Lung (tissue), 11 donors: ENCODE measurements at regions not wholly inside any gene's neighbourhood (a gene's known extent, or its start where the extent isn't known, plus 50 kb on each side); places are given as distances from the start of the nearest gene placed in this dataset.

Experiments
- ATAC-seq: fragments of 200-7000 bp; cut with Tn5 transposase; one replicate; pipeline ENCODE4 v1.9.1; 2020; ENCODE audit warnings: moderate number of reproducible peaks; ENCODE audit not compliant: insufficient read depth, low FRiP score
- DNase-seq, 3 donors: peaks; one replicate each; pipeline ENCODE4 v3.0.0-alpha.2; 2013 to 2017
- H3K27ac ChIP-seq, 2 donors: one replicate each; pipeline ENCODE4 v1.5.1; 2013; ENCODE audit warnings: mild to moderate bottlenecking in 2 of 2, moderate library complexity in 2 of 2, control low read depth in 1 of 2, inconsistent platforms in 1 of 2, low read depth in 1 of 2, low read length in 1 of 2
- H3K27me3 ChIP-seq, 3 donors: one replicate each; pipeline ENCODE4 v1.5.1; 2013; ENCODE audit warnings: low read length in 2 of 3; ENCODE audit not compliant: control insufficient read depth in 3 of 3, insufficient read depth in 3 of 3
- H3K36me3 ChIP-seq, 4 donors: one replicate each; pipeline ENCODE4 v1.5.1; 2013; ENCODE audit warnings: low read length in 4 of 4, mild to moderate bottlenecking in 1 of 4, moderate library complexity in 1 of 4; ENCODE audit not compliant: control insufficient read depth in 4 of 4, insufficient read depth in 4 of 4
- H3K4me1 ChIP-seq, 5 donors: one replicate each; pipeline ENCODE4 v1.5.1; 2013; ENCODE audit warnings: low read length in 5 of 5, mild to moderate bottlenecking in 2 of 5, moderate library complexity in 1 of 5; ENCODE audit not compliant: control insufficient read depth in 5 of 5, insufficient read depth in 5 of 5
- H3K4me3 ChIP-seq: one replicate; pipeline ENCODE4 v1.5.1; 2013; ENCODE audit warnings: mild to moderate bottlenecking, control low read depth, moderate library complexity
- H3K9ac ChIP-seq, 2 donors: one replicate each; pipeline ENCODE4 v1.5.1; 2013; ENCODE audit warnings: low read length in 2 of 2, control low read depth in 1 of 2; ENCODE audit not compliant: insufficient read depth in 1 of 2
- H3K9me3 ChIP-seq, 4 donors: one replicate each; pipeline ENCODE4 v1.5.1; 2013; ENCODE audit warnings: low read length in 3 of 4, mild to moderate bottlenecking in 1 of 4, moderate library complexity in 1 of 4; ENCODE audit not compliant: control insufficient read depth in 4 of 4, insufficient read depth in 3 of 4
- WGBS, 2 donors: extraction: QIAGEN DNeasy Blood & Tissue Kit; methylation state at CpG; one replicate each; pipeline ENCODE4 v1.1.7; 2013; 5-methylcytosine and 5-hydroxymethylcytosine counted together
- TF ChIP-seq, protein P1 (sequence below): IDR thresholded peaks from 2 replicates; pipeline ENCODE4 v1.5.1; 2012; ENCODE audit warnings: mild to moderate bottlenecking; ENCODE audit errors: control extremely low read depth, extremely low read depth
- donor health status: control.
- donor health status: control.
- donor health status: Bipolar disorder and iron deficiency.
- donor health status: healthy.
- donor health status: DM: yes; HTN: yes; CAD: no.

- DNase-seq: no peak
- H3K27ac ChIP-seq: no peak overlapping the region
- no peaks in the 10 kb centered on the region for H3K36me3 ChIP-seq
- WGBS, 2 donors: 84 to 89% methylated on average over 1 of the region's 1 CpG
- no peak for ATAC-seq
- no peaks in the 10 kb centered on the region for H3K4me1 ChIP-seq
- no peaks in the 10 kb centered on the region for H3K27me3 ChIP-seq
- H3K4me3 ChIP-seq: no peak overlapping the region
- TF ChIP-seq, protein P1, sequence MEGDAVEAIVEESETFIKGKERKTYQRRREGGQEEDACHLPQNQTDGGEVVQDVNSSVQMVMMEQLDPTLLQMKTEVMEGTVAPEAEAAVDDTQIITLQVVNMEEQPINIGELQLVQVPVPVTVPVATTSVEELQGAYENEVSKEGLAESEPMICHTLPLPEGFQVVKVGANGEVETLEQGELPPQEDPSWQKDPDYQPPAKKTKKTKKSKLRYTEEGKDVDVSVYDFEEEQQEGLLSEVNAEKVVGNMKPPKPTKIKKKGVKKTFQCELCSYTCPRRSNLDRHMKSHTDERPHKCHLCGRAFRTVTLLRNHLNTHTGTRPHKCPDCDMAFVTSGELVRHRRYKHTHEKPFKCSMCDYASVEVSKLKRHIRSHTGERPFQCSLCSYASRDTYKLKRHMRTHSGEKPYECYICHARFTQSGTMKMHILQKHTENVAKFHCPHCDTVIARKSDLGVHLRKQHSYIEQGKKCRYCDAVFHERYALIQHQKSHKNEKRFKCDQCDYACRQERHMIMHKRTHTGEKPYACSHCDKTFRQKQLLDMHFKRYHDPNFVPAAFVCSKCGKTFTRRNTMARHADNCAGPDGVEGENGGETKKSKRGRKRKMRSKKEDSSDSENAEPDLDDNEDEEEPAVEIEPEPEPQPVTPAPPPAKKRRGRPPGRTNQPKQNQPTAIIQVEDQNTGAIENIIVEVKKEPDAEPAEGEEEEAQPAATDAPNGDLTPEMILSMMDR: no peak
- no peak overlapping the region for H3K9ac ChIP-seq
- peaks cover 0 to 6% (median 0%) of the 10 kb centered on the region in 4 donors for H3K9me3 ChIP-seq
Measured at GRCh38 chr10:109178591-109178990, 744.7 kb downstream of the XPNPEP1 start.

- no peaks in the 10 kb centered on the region for H3K36me3 ChIP-seq
- no peaks in the 10 kb centered on the region for H3K27me3 ChIP-seq
- H3K4me1 ChIP-seq: no peaks in the 10 kb centered on the region
- H3K4me3 ChIP-seq: no peak overlapping the region
- no peak overlapping the region for H3K9ac ChIP-seq
- peaks cover 0 to 6% (median 0%) of the 10 kb centered on the region in 4 donors for H3K9me3 ChIP-seq
- H3K27ac ChIP-seq: no peak overlapping the region
- DNase-seq: no peak
- TF ChIP-seq, protein P1: no peak
- ATAC-seq: no peak
- 85 to 92% methylated on average over 2 of the region's 2 CpGs for WGBS, 2 donors
Measured at GRCh38 chr10:109174526-109174925, 748.8 kb downstream of the XPNPEP1 start.

DNA sequence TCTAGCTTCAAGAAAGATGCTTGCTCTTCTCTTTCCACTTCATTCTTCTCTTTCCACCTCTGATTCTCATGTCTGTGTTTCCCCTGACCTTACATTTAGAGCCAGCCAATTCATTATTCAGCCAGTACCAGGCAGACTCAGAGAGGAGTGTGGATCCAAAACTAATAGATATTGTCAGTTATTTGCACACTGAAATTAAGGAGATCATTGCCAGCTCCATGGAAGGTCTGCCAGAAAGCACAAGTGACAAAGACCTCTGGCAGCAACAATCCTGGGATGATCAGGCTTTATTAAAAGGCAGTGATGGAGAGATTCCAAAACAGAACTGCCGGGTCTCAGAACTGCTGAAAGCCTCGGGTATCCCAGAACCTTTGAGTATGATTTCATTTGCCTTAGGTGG, 749.4 kb downstream of the XPNPEP1 start:
- H3K4me1 ChIP-seq: no peaks in the 10 kb centered on the region
- TF ChIP-seq, protein P1: no peak
- ATAC-seq (no peak), DNase-seq (no peak)
- H3K9me3 ChIP-seq: peaks cover 0 to 6% (median 0%) of the 10 kb centered on the region in 4 donors
- no peaks in the 10 kb centered on the region for H3K36me3 ChIP-seq
- 36 to 53% methylated on average over 2 of the region's 2 CpGs for WGBS, 2 donors
- no peaks in the 10 kb centered on the region for H3K27me3 ChIP-seq
- no peak overlapping the region for H3K27ac ChIP-seq
- no peak overlapping the region for H3K4me3 ChIP-seq
- H3K9ac ChIP-seq: no peak overlapping the region

DNA sequence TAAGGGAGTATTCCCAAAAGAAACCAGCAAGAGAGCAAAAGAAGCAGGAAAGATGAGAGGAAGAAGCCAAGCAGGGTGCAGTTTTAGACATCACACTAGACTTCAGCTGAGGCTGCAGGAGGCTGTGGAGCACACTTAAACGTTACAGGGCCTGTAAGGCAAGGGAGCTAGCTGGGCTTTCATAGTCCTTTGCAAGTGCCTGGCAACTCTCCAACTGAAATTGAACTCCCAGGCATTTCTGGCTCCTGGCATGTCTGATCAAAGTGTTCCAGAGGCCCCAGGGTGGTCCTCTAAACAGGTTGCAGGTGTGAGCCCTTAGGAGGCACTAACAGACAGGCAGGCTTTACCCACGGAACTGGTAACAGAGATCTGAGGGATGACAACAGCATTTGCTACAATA, 750.2 kb downstream of the XPNPEP1 start:
- Histone ChIP-seq H3K27me3 (no peaks in the 10 kb centered on the region), H3K9ac (no peak overlapping the region), H3K4me1 (no peaks in the 10 kb centered on the region), H3K27ac (no peak overlapping the region), H3K9me3 (peaks cover 0 to 6% (median 0%) of the 10 kb centered on the region in 4 donors), H3K36me3 (no peaks in the 10 kb centered on the region), H3K4me3 (no peak overlapping the region)
- ATAC-seq (no peak), DNase-seq (peak; percentile 42 to 73 (median 62))
- TF ChIP-seq, protein P1: no peak
- WGBS, 2 donors: 27 to 46% methylated on average over 2 of the region's 2 CpGs
